Karpas-422 (cell line): ENCODE measurements at regions not wholly inside any gene's neighbourhood (a gene's known extent, or its start where the extent isn't known, plus 50 kb on each side); places are given as distances from the start of the nearest gene placed in this dataset.

Experiments used
- DNase-seq: peaks from one replicate; pipeline ENCODE4 v3.0.0-alpha.2; 2015
- H2AFZ ChIP-seq: fragments of 200-600 bp; sonication (generic); 2 replicates; pipeline ENCODE4 v1.6.1; 2014; ENCODE audit warnings: antibody characterized with exemption, low read length, mixed read lengths
- H3K27ac ChIP-seq: fragments of 200-600 bp; sonication (generic); 2 replicates; pipeline ENCODE4 v1.5.1; 2014; ENCODE audit warnings: mild to moderate bottlenecking, low read length, moderate library complexity
- H3K27me3 ChIP-seq: fragments of 200-600 bp; sonication (generic); 2 replicates; pipeline ENCODE4 v1.6.1; 2014; ENCODE audit warnings: low read length, mixed read lengths
- H3K36me3 ChIP-seq: fragments of 200-600 bp; sonication (generic); 2 replicates; pipeline ENCODE4 v1.6.1; 2014; ENCODE audit warnings: low read length, mixed read lengths; ENCODE audit not compliant: insufficient read depth
- H3K4me1 ChIP-seq: fragments of 200-600 bp; sonication (generic); 2 replicates; pipeline ENCODE4 v1.6.1; 2014; ENCODE audit warnings: mild to moderate bottlenecking, low read length, mixed read lengths
- H3K4me2 ChIP-seq: fragments of 200-600 bp; sonication (generic); 2 replicates; pipeline ENCODE4 v1.6.1; 2014; ENCODE audit warnings: low read length, low read depth, mild to moderate bottlenecking; ENCODE audit not compliant: poor library complexity, severe bottlenecking
- H3K4me3 ChIP-seq: fragments of 200-600 bp; sonication (generic); 2 replicates; pipeline ENCODE4 v1.5.1; 2014; ENCODE audit warnings: mild to moderate bottlenecking, antibody characterized with exemption, low read length, mixed read lengths
- H3K79me2 ChIP-seq: fragments of 200-600 bp; sonication (generic); 2 replicates; pipeline ENCODE4 v1.6.1; 2014; ENCODE audit warnings: mild to moderate bottlenecking, low read length, mixed read lengths
- H3K9ac ChIP-seq: fragments of 200-600 bp; sonication (generic); 2 replicates; pipeline ENCODE4 v1.6.0; 2014; ENCODE audit warnings: low read length
- H3K9me2 ChIP-seq: fragments of 200-600 bp; sonication (generic), shearing (Covaris generic); replicated peaks from 2 replicates; pipeline ENCODE4 v1.6.0; 2014; ENCODE audit warnings: mild to moderate bottlenecking, low read length, moderate library complexity; ENCODE audit not compliant: insufficient read depth
- H3K9me3 ChIP-seq: fragments of 300-700, 200-600 bp; sonication (generic); 2 replicates; pipeline ENCODE4 v1.6.1; 2014; ENCODE audit warnings: low read length, mixed read lengths
- H4K20me1 ChIP-seq: fragments of 200-600 bp; sonication (generic); 2 replicates; pipeline ENCODE4 v1.6.1; 2014; ENCODE audit warnings: mild to moderate bottlenecking, antibody characterized with exemption, low read length, low read depth; ENCODE audit not compliant: insufficient read depth

GRCh38 chr1:238018214-238018613 lies 127.5 kb upstream of the ZP4 start:
- no peaks in the 10 kb centered on the region for H3K4me1 ChIP-seq
- no peaks in the 10 kb centered on the region for H3K9me2 ChIP-seq
- no peaks in the 10 kb centered on the region for H3K36me3 ChIP-seq
- peaks cover 27% of the 10 kb centered on the region for H3K9me3 ChIP-seq
- no peak for DNase-seq
- no peaks in the 10 kb centered on the region for H3K79me2 ChIP-seq
- no peaks in the 10 kb centered on the region for H3K27me3 ChIP-seq
- H3K27ac ChIP-seq = no peak overlapping the region
- no peaks in the 10 kb centered on the region for H4K20me1 ChIP-seq
- H3K4me2 ChIP-seq = no peak overlapping the region
- H2AFZ ChIP-seq = no peak overlapping the region
- H3K4me3 ChIP-seq = no peak overlapping the region
- no peak overlapping the region for H3K9ac ChIP-seq

- DNase-seq = no peak
- Histone ChIP-seq H3K9ac (no peak overlapping the region), H3K9me3 (no peaks in the 10 kb centered on the region; the same call in 1 of the 2 replicates), H3K4me1 (no peaks in the 10 kb centered on the region), H3K36me3 (no peaks in the 10 kb centered on the region), H3K27ac (no peak overlapping the region), H3K79me2 (no peaks in the 10 kb centered on the region), H4K20me1 (no peaks in the 10 kb centered on the region), H2AFZ (no peak overlapping the region), H3K27me3 (no peaks in the 10 kb centered on the region), H3K4me3 (no peak overlapping the region), H3K4me2 (no peak overlapping the region), H3K9me2 (no peaks in the 10 kb centered on the region)
Measured at GRCh38 chr1:238006779-238007178, 116.1 kb upstream of the ZP4 start.

- no peaks in the 10 kb centered on the region for H3K27me3 ChIP-seq
- no peaks in the 10 kb centered on the region for H3K36me3 ChIP-seq
- H3K27ac ChIP-seq = no peak overlapping the region
- H3K4me2 ChIP-seq = no peak overlapping the region
- no peaks in the 10 kb centered on the region for H4K20me1 ChIP-seq
- no peaks in the 10 kb centered on the region for H3K9me2 ChIP-seq
- no peaks in the 10 kb centered on the region for H3K4me1 ChIP-seq
- no peaks in the 10 kb centered on the region for H3K79me2 ChIP-seq
- H3K4me3 ChIP-seq = no peak overlapping the region
- H2AFZ ChIP-seq = no peak overlapping the region
- no peaks in the 10 kb centered on the region; the same call in 1 of the 2 replicates for H3K9me3 ChIP-seq
- DNase-seq = no peak
- H3K9ac ChIP-seq = no peak overlapping the region
Measured at GRCh38 chr1:238005116-238005515, 114.4 kb upstream of the ZP4 start.

GRCh38 chr1:238001818-238002217 lies 111.1 kb upstream of the ZP4 start:
- H3K4me1 ChIP-seq = no peaks in the 10 kb centered on the region
- H4K20me1 ChIP-seq = no peaks in the 10 kb centered on the region
- H3K4me3 ChIP-seq = no peak overlapping the region
- peaks cover 8% of the 10 kb centered on the region for H3K9me3 ChIP-seq
- no peaks in the 10 kb centered on the region for H3K79me2 ChIP-seq
- H3K4me2 ChIP-seq = no peak overlapping the region
- H3K9me2 ChIP-seq = no peaks in the 10 kb centered on the region
- DNase-seq = no peak
- H3K9ac ChIP-seq = no peak overlapping the region
- no peak overlapping the region for H3K27ac ChIP-seq
- no peaks in the 10 kb centered on the region for H3K36me3 ChIP-seq
- H3K27me3 ChIP-seq = no peaks in the 10 kb centered on the region
- no peak overlapping the region for H2AFZ ChIP-seq

- no peak for DNase-seq
Measured at GRCh38 chr1:237999426-238000052, 108.8 kb upstream of the ZP4 start.

GRCh38 chr1:237998581-237998980 lies 107.9 kb upstream of the ZP4 start:
- Histone ChIP-seq H3K9me2 (no peaks in the 10 kb centered on the region), H2AFZ (no peak overlapping the region), H4K20me1 (no peaks in the 10 kb centered on the region), H3K79me2 (no peaks in the 10 kb centered on the region), H3K4me3 (no peak overlapping the region), H3K9ac (no peak overlapping the region), H3K27me3 (no peaks in the 10 kb centered on the region), H3K4me2 (no peak overlapping the region), H3K36me3 (no peaks in the 10 kb centered on the region), H3K4me1 (no peaks in the 10 kb centered on the region), H3K9me3 (peaks cover 13% of the 10 kb centered on the region), H3K27ac (no peak overlapping the region)
- no peak for DNase-seq

More at GRCh38 chr1:237999426-238000052, 108.8 kb upstream of the ZP4 start:
- Histone ChIP-seq H3K27ac (no peak overlapping the region), H3K9me2 (no peaks in the 10 kb centered on the region), H3K4me1 (no peaks in the 10 kb centered on the region), H3K9ac (no peak overlapping the region), H3K9me3 (peaks cover 10% of the 10 kb centered on the region; the same call in 1 of the 2 replicates), H3K79me2 (no peaks in the 10 kb centered on the region), H3K36me3 (no peaks in the 10 kb centered on the region), H4K20me1 (no peaks in the 10 kb centered on the region), H3K4me3 (no peak overlapping the region), H3K27me3 (no peaks in the 10 kb centered on the region), H3K4me2 (no peak overlapping the region), H2AFZ (no peak overlapping the region)

GRCh38 chr1:237983496-237983895 lies 92.8 kb upstream of the ZP4 start:
- H3K27ac ChIP-seq = no peak overlapping the region
- no peaks in the 10 kb centered on the region for H4K20me1 ChIP-seq
- H3K9me3 ChIP-seq = peaks cover 10% of the 10 kb centered on the region; the same call in 1 of the 2 replicates
- H3K79me2 ChIP-seq = no peaks in the 10 kb centered on the region
- H3K36me3 ChIP-seq = no peaks in the 10 kb centered on the region
- no peaks in the 10 kb centered on the region for H3K27me3 ChIP-seq
- H3K9me2 ChIP-seq = no peaks in the 10 kb centered on the region
- H2AFZ ChIP-seq = no peak overlapping the region
- H3K4me2 ChIP-seq = no peak overlapping the region
- no peak overlapping the region for H3K4me3 ChIP-seq
- no peak overlapping the region for H3K9ac ChIP-seq
- DNase-seq = no peak
- H3K4me1 ChIP-seq = no peaks in the 10 kb centered on the region

GRCh38 chr1:237981223-237981622 lies 90.5 kb upstream of the ZP4 start:
- Histone ChIP-seq H3K4me1 (no peaks in the 10 kb centered on the region), H3K79me2 (no peaks in the 10 kb centered on the region), H3K9me3 (peaks cover 6% of the 10 kb centered on the region; the same call in 1 of the 2 replicates), H3K4me3 (no peak overlapping the region), H3K27ac (no peak overlapping the region), H2AFZ (no peak overlapping the region), H4K20me1 (no peaks in the 10 kb centered on the region), H3K9ac (no peak overlapping the region), H3K27me3 (no peaks in the 10 kb centered on the region), H3K9me2 (no peaks in the 10 kb centered on the region), H3K4me2 (no peak overlapping the region), H3K36me3 (no peaks in the 10 kb centered on the region)
- no peak for DNase-seq
